HEK293 (cell line): ENCODE measurements at regions not wholly inside any gene's neighbourhood (a gene's known extent, or its start where the extent isn't known, plus 50 kb on each side); places are given as distances from the start of the nearest gene placed in this dataset.
A peak's percentile ranks its signal among the peaks of the same experiment; 100 is the strongest.

Experiments used
- CTCF ChIA-PET: fragments of 350-600 bp; formaldehyde crosslinking; extraction: SDS; loops from one replicate; lab custom pipeline; 2021; ENCODE audit warnings: antibody characterized with exemption; lab: Yijun Ruan, JAX
- POLR2A ChIA-PET: fragments of 300-600 bp; formaldehyde crosslinking; extraction: SDS; loops from one replicate; lab custom pipeline; 2020; ENCODE audit warnings: antibody characterized with exemption, inconsistent platforms; lab: Yijun Ruan, JAX
- H3K27ac ChIP-seq: fragments of 200-500 bp; sonication (Bioruptor generic); 2 replicates; pipeline ENCODE4 v1.5.1; 2014; ENCODE audit warnings: low read depth, low read length, control low read depth, inconsistent platforms; ENCODE audit errors: extremely low read depth
- H3K36me3 ChIP-seq, 2 experiments: fragments of 200-500 bp in 1 of 2; sonication (Bioruptor generic) in 1 of 2; 1 replicate in 1 of 2; 2 replicates in 1 of 2; pipeline ENCODE4 v1.5.1; 2014 to 2017; ENCODE audit warnings: inconsistent platforms in 2 of 2, low read length in 2 of 2; ENCODE audit not compliant: control insufficient read depth in 2 of 2, insufficient read depth in 1 of 2
- H3K4me1 ChIP-seq: fragments of 200-500 bp; sonication (Bioruptor generic); 2 replicates; pipeline ENCODE4 v1.5.1; 2014; ENCODE audit warnings: mild to moderate bottlenecking, low read length, inconsistent platforms; ENCODE audit not compliant: control insufficient read depth, insufficient read depth
- H3K4me3 ChIP-seq: 2 replicates; pipeline ENCODE4 v1.5.1; 2011; ENCODE audit warnings: low read depth, mild to moderate bottlenecking, control low read depth, low read length, moderate library complexity
- H3K9me3 ChIP-seq: fragments of 200-500 bp; sonication (Bioruptor generic); 2 replicates; pipeline ENCODE4 v1.5.1; 2014; ENCODE audit warnings: low read depth, low read length, inconsistent platforms; ENCODE audit not compliant: control insufficient read depth, insufficient read depth
- EGR2 ChIP-seq: fragments of 450-650 bp; formaldehyde crosslinking; IDR thresholded peaks from 2 replicates; pipeline ENCODE4 v1.5.1; 2016; ENCODE audit warnings: low read depth, missing biosample characterization, missing genetic modification characterization
- GLI2 ChIP-seq: fragments of 450-650 bp; formaldehyde crosslinking; IDR thresholded peaks from 2 replicates; pipeline ENCODE4; 2017; ENCODE audit warnings: missing biosample characterization, missing genetic modification characterization, low read depth, borderline replicate concordance
- GLIS1 ChIP-seq: fragments of 450-650 bp; formaldehyde crosslinking; IDR thresholded peaks from 2 replicates; pipeline ENCODE4 v1.5.1; 2016; ENCODE audit warnings: missing biosample characterization, missing genetic modification characterization
- HOXC10 ChIP-seq: sonication (generic); formaldehyde crosslinking; IDR thresholded peaks from 2 replicates; pipeline ENCODE4 v1.8.1; 2023; ENCODE audit warnings: mild to moderate bottlenecking, missing genetic modification reagents
- MEIS1 ChIP-seq: sonication (generic); formaldehyde crosslinking; IDR thresholded peaks from 2 replicates; pipeline ENCODE4 v1.8.1; 2022; ENCODE audit warnings: missing genetic modification reagents, mild to moderate bottlenecking, borderline replicate concordance
- PRDM1 ChIP-seq: fragments of 450-650 bp; formaldehyde crosslinking; IDR thresholded peaks from 2 replicates; pipeline ENCODE4; 2016; ENCODE audit warnings: missing biosample characterization, missing genetic modification characterization
- ZBTB1 ChIP-seq: fragments of 450-650 bp; formaldehyde crosslinking; IDR thresholded peaks from 2 replicates; pipeline ENCODE4 v1.5.1; 2016; ENCODE audit warnings: missing biosample characterization, missing genetic modification characterization
- ZFHX2 ChIP-seq: fragments of 450-650 bp; formaldehyde crosslinking; conservative IDR thresholded peaks from 2 replicates; pipeline ENCODE4 v1.5.1; 2016; ENCODE audit warnings: missing biosample characterization, missing genetic modification characterization
- ZFP69B ChIP-seq: fragments of 450-650 bp; formaldehyde crosslinking; IDR thresholded peaks from 2 replicates; pipeline ENCODE4 v1.5.1; 2016; ENCODE audit warnings: missing biosample characterization, missing genetic modification characterization
- ZNF146 ChIP-seq: fragments of 450-650 bp; formaldehyde crosslinking; IDR thresholded peaks from 2 replicates; pipeline ENCODE4 v1.5.1; 2016; ENCODE audit warnings: missing biosample characterization, missing genetic modification characterization
- ZNF169 ChIP-seq: fragments of 450-650 bp; formaldehyde crosslinking; IDR thresholded peaks from 2 replicates; pipeline ENCODE4 v1.5.1; 2016; ENCODE audit warnings: missing biosample characterization, missing genetic modification characterization
- ZNF23 ChIP-seq: fragments of 450-650 bp; formaldehyde crosslinking; IDR thresholded peaks from 2 replicates; pipeline ENCODE4 v1.5.1; 2016; ENCODE audit warnings: missing biosample characterization, missing genetic modification characterization, borderline replicate concordance
- ZNF302 ChIP-seq: fragments of 450-650 bp; formaldehyde crosslinking; IDR thresholded peaks from 2 replicates; pipeline ENCODE4 v1.5.1; 2016; ENCODE audit warnings: missing biosample characterization, missing genetic modification characterization, low read depth
- ZNF311 ChIP-seq: fragments of 450-650 bp; formaldehyde crosslinking; IDR thresholded peaks from 2 replicates; pipeline ENCODE4 v1.5.1; 2017; ENCODE audit warnings: missing biosample characterization, missing genetic modification characterization, borderline replicate concordance
- ZNF514 ChIP-seq: fragments of 450-650 bp; formaldehyde crosslinking; IDR thresholded peaks from 2 replicates; pipeline ENCODE4 v1.5.1; 2016; ENCODE audit warnings: missing biosample characterization, missing genetic modification characterization
- ZNF596 ChIP-seq: fragments of 450-650 bp; IDR thresholded peaks from 2 replicates; pipeline ENCODE4 v1.5.0; 2018; ENCODE audit warnings: missing biosample characterization, mild to moderate bottlenecking, missing genetic modification characterization, moderate library complexity
- ZNF701 ChIP-seq: fragments of 450-650 bp; formaldehyde crosslinking; IDR thresholded peaks from 2 replicates; pipeline ENCODE4 v1.5.1; 2016; ENCODE audit warnings: missing biosample characterization, missing genetic modification characterization
- ZNF785 ChIP-seq: fragments of 450-650 bp; formaldehyde crosslinking; IDR thresholded peaks from 2 replicates; pipeline ENCODE4 v1.5.1; 2016; ENCODE audit warnings: missing biosample characterization, missing genetic modification characterization
- TF ChIP-seq, protein P1 (sequence below): fragments of 450-650 bp; formaldehyde crosslinking; IDR thresholded peaks from 2 replicates; pipeline ENCODE4 v1.5.1; 2016; ENCODE audit warnings: missing biosample characterization, missing genetic modification characterization, borderline replicate concordance
- TF ChIP-seq, protein P2 (sequence below): fragments of 450-650 bp; IDR thresholded peaks from 2 replicates; pipeline ENCODE4 v1.5.1; 2018; ENCODE audit warnings: missing biosample characterization, missing genetic modification characterization
- TF ChIP-seq, protein P3 (sequence below): fragments of 450-650 bp; formaldehyde crosslinking; IDR thresholded peaks from 2 replicates; pipeline ENCODE4 v1.5.1; 2016; ENCODE audit warnings: missing biosample characterization, missing genetic modification characterization

DNA sequence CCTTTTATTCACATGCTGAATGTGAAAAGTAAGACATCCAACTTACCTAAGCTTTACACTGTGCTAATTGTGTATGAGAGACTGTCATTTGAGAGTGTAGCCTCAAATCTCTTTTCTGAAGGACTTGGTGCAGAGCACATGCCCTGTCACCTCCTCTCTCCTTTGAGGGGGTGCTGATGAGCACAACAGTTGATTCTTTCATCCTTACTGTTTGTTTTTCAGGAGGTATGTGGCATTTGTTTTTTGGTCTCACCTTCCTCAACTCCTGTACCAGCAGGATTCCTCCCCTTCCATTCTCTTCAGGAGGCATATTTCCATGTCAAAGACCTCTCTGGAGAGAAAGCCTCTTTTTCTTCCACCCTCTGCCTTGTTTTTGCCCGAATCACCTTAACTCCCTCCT lies 252.6 kb upstream of the CITED2 start:
- TF ChIP-seq GLIS1 (tag by site-specific recombination) (no peak), PRDM1 (no peak), ZNF146 (tag by site-specific recombination) (no peak), ZBTB1 (tag by site-specific recombination) (no peak)
- TF ChIP-seq, protein P1, sequence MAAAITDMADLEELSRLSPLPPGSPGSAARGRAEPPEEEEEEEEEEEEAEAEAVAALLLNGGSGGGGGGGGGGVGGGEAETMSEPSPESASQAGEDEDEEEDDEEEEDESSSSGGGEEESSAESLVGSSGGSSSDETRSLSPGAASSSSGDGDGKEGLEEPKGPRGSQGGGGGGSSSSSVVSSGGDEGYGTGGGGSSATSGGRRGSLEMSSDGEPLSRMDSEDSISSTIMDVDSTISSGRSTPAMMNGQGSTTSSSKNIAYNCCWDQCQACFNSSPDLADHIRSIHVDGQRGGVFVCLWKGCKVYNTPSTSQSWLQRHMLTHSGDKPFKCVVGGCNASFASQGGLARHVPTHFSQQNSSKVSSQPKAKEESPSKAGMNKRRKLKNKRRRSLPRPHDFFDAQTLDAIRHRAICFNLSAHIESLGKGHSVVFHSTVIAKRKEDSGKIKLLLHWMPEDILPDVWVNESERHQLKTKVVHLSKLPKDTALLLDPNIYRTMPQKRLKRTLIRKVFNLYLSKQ (tag by site-specific recombination): no peak
- TF ChIP-seq, all 188 proteins: peak for 0
- Histone ChIP-seq H3K9me3 (no peaks in the 10 kb centered on the region), H3K27ac (no peak overlapping the region), H3K4me1 (no peaks in the 10 kb centered on the region), H3K4me3 (no peak overlapping the region), H3K36me3 (no peaks in the 10 kb centered on the region)
- ChIA-PET POLR2A (interaction anchor here (1.0 kb wide), 1 partner anchor 253 kb away, joined by 4 read pairs; the partner anchor contains the start of gene CITED2), CTCF (interaction anchor here (1.0 kb wide), 1 partner anchor 37 kb away, joined by 3 read pairs; no protein-coding TSS in a partner anchor)

DNA sequence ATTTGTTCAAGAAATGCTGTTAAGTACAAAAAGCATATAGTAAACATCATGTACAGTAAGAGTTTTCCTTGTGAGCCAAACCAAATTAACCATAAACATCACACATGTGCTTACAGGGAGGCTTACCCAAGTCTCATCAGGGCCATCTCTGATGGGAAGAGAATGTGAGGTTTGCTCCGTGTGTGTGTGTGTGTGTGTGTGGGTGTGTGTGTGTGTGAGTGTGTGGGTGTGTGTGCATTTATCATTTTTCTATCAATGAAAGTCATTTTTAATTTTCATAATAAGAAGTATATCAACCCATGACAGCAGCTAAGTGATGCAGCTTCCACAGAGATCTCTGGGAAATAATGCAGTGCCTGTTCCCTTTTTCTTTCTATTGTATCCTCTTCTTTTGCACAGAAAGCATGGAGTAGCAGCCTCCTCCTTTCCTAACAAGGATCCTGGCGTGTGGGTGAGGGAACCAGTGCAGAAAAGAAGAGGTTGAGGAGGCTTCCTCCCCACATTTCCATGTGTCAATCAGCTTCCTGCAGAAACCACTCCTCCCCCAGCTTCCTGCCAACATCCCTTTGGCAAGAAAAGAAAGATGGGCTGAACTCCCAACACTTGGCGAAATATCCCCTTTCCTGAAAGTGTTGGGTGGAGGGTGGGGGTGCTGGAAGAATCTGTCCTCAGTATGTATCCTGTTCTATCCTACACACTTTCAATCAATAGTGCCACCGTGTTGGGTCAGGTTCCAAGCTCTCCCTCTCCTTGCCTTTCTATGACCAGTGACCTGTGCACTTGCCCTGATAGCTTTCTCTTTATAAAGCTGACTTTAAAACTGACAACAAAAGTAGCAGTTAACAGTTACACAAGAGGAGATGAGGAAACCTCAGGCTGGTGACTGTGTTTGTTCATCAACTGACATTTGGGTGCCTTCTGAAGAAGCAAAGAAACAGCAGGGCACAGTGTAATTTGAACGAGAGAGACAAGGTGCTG lies 251.8 kb upstream of the CITED2 start:
- ChIA-PET CTCF (interaction anchor here (0.6 kb wide), 1 partner anchor 243 kb away, joined by 3 read pairs; no protein-coding TSS in a partner anchor), POLR2A (interaction anchor here (1.0 kb wide), 1 partner anchor 252 kb away, joined by 4 read pairs; the partner anchor contains the start of gene CITED2)
- no peak overlapping the region for H3K27ac ChIP-seq
- H3K36me3 ChIP-seq: no peaks in the 10 kb centered on the region
- no peaks in the 10 kb centered on the region for H3K4me1 ChIP-seq
- no peak overlapping the region for H3K4me3 ChIP-seq
- no peaks in the 10 kb centered on the region for H3K9me3 ChIP-seq
- TF ChIP-seq ZNF596 (tag by site-specific recombination) (no peak), ZNF23 (no peak), ZNF311 (tag by site-specific recombination) (no peak), ZNF169 (no peak), ZNF514 (tag by site-specific recombination) (no peak), ZNF302 (tag by site-specific recombination) (no peak), EGR2 (peak; percentile 95), MEIS1 (CRISPR knock-in tag) (no peak), ZFP69B (no peak), ZNF785 (tag by site-specific recombination) (no peak), ZNF701 (tag by site-specific recombination) (no peak), GLI2 (tag by site-specific recombination) (no peak), ZFHX2 (tag by site-specific recombination) (peak; percentile 86), HOXC10 (CRISPR knock-in tag) (no peak)
- TF ChIP-seq, protein P2, sequence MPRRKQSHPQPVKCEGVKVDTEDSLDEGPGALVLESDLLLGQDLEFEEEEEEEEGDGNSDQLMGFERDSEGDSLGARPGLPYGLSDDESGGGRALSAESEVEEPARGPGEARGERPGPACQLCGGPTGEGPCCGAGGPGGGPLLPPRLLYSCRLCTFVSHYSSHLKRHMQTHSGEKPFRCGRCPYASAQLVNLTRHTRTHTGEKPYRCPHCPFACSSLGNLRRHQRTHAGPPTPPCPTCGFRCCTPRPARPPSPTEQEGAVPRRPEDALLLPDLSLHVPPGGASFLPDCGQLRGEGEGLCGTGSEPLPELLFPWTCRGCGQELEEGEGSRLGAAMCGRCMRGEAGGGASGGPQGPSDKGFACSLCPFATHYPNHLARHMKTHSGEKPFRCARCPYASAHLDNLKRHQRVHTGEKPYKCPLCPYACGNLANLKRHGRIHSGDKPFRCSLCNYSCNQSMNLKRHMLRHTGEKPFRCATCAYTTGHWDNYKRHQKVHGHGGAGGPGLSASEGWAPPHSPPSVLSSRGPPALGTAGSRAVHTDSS (tag by site-specific recombination): no peak
- TF ChIP-seq, protein P3, sequence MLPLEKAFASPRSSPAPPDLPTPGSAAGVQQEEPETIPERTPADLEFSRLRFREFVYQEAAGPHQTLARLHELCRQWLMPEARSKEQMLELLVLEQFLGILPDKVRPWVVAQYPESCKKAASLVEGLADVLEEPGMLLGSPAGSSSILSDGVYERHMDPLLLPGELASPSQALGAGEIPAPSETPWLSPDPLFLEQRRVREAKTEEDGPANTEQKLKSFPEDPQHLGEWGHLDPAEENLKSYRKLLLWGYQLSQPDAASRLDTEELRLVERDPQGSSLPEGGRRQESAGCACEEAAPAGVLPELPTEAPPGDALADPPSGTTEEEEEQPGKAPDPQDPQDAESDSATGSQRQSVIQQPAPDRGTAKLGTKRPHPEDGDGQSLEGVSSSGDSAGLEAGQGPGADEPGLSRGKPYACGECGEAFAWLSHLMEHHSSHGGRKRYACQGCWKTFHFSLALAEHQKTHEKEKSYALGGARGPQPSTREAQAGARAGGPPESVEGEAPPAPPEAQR (tag by site-specific recombination): no peak
